Sciatic nerve (tissue), 2 donors: ENCODE measurements at regions not wholly inside any gene's neighbourhood (a gene's known extent, or its start where the extent isn't known, plus 50 kb on each side); places are given as distances from the start of the nearest gene placed in this dataset.

Experiments
- ATAC-seq: fragments of 200-7000 bp; cut with Tn5 transposase; one replicate; pipeline ENCODE4 v1.9.1; 2020; ENCODE audit warnings: mild to moderate bottlenecking, moderate library complexity
- DNase-seq: peaks from one replicate; pipeline ENCODE4 v3.0.0-alpha.2; 2020; ENCODE audit warnings: low spot score
- intact Hi-C: fragments of 100-400 bp; cut with DNase I; formaldehyde crosslinking; loops from one replicate; pipeline ENCODE4 v1.14.2; 2022
- donor health status: DM: no; HTN: no; CAD: no.
- donor health status: DM: no; HTN: no; CAD: no.

GRCh38 chr12:61871485-61871810, 388.8 kb upstream of the USP15 start:
- ATAC-seq: no peak
- intact Hi-C loops: no loop called here
- no peak for DNase-seq

GRCh38 chr12:61879229-61879628, 381.0 kb upstream of the USP15 start:
- intact Hi-C loops: no loop called here
- ATAC-seq (no peak), DNase-seq (no peak)

GRCh38 chr12:61880186-61880585, 380.0 kb upstream of the USP15 start:
- DNase-seq (no peak), ATAC-seq (no peak)
- intact Hi-C loops: no loop called here

GRCh38 chr12:61891632-61892031, 368.6 kb upstream of the USP15 start:
- ATAC-seq (no peak), DNase-seq (no peak)
- intact Hi-C loops: no loop called here

- no peak for ATAC-seq
- intact Hi-C loops: no loop called here
- DNase-seq: no peak
Measured at GRCh38 chr12:61894168-61894567, 366.0 kb upstream of the USP15 start.

- DNase-seq (no peak), ATAC-seq (no peak)
- intact Hi-C loops: no loop called here
Measured at GRCh38 chr12:61896436-61896835, 363.8 kb upstream of the USP15 start.

GRCh38 chr12:61902403-61902802, 357.8 kb upstream of the USP15 start:
- no peak for DNase-seq
- ATAC-seq: no peak
- intact Hi-C loops: no loop called here

GRCh38 chr12:61911113-61911512, 349.1 kb upstream of the USP15 start:
- ATAC-seq (no peak), DNase-seq (no peak)
- intact Hi-C loops: no loop called here

- DNase-seq (no peak), ATAC-seq (no peak)
- intact Hi-C loops: no loop called here
Measured at GRCh38 chr12:61915420-61915819, 344.8 kb upstream of the USP15 start.

- intact Hi-C loops: no loop called here
- DNase-seq (no peak), ATAC-seq (no peak)
Measured at GRCh38 chr12:61916831-61917230, 343.4 kb upstream of the USP15 start.

GRCh38 chr12:61919686-61920085, 340.5 kb upstream of the USP15 start:
- intact Hi-C loops: no loop called here
- DNase-seq: no peak
- no peak for ATAC-seq

- DNase-seq (no peak), ATAC-seq (no peak)
- intact Hi-C loops: no loop called here
Measured at GRCh38 chr12:61920230-61920629, 340.0 kb upstream of the USP15 start.

GRCh38 chr12:61923152-61923551, 337.1 kb upstream of the USP15 start:
- ATAC-seq (no peak), DNase-seq (no peak)
- intact Hi-C loops: no loop called here

- no peak for DNase-seq
- intact Hi-C loops: no loop called here
- no peak for ATAC-seq
Measured at GRCh38 chr12:61934564-61934963, 325.6 kb upstream of the USP15 start.

- ATAC-seq: no peak
- intact Hi-C loops: no loop called here
- DNase-seq: no peak
Measured at GRCh38 chr12:61939977-61940376, 320.2 kb upstream of the USP15 start.

- ATAC-seq (no peak), DNase-seq (no peak)
- intact Hi-C loops: no loop called here
Measured at GRCh38 chr12:61956545-61956944, 303.7 kb upstream of the USP15 start.

GRCh38 chr12:61974461-61974860, 285.7 kb upstream of the USP15 start:
- intact Hi-C loops: no loop called here
- DNase-seq (no peak), ATAC-seq (no peak)

GRCh38 chr12:61985830-61986229, 274.4 kb upstream of the USP15 start:
- no peak for ATAC-seq
- intact Hi-C loops: no loop called here
- no peak for DNase-seq

- intact Hi-C loops: no loop called here
- ATAC-seq: no peak
- no peak for DNase-seq
Measured at GRCh38 chr12:61987173-61987572, 273.0 kb upstream of the USP15 start.

- DNase-seq: no peak
- no peak for ATAC-seq
- intact Hi-C loops: no loop called here
Measured at GRCh38 chr12:61991661-61992060, 268.5 kb upstream of the USP15 start.

- intact Hi-C loops: no loop called here
- DNase-seq (no peak), ATAC-seq (no peak)
Measured at GRCh38 chr12:61993734-61994345, 266.4 kb upstream of the USP15 start.

GRCh38 chr12:61996717-61997116, 263.5 kb upstream of the USP15 start:
- DNase-seq (no peak), ATAC-seq (no peak)
- intact Hi-C loops: no loop called here
